ENCODE measurements at regions not wholly inside any gene's neighbourhood (a gene's known extent, or its start where the extent isn't known, plus 50 kb on each side); places are given as distances from the start of the nearest gene placed in this dataset.
"Not testable (repeated sequence)": the region's sequence is repeated elsewhere in the genome, so short reads cannot be mapped to it uniquely, and the experiment has no call there.

DNA sequence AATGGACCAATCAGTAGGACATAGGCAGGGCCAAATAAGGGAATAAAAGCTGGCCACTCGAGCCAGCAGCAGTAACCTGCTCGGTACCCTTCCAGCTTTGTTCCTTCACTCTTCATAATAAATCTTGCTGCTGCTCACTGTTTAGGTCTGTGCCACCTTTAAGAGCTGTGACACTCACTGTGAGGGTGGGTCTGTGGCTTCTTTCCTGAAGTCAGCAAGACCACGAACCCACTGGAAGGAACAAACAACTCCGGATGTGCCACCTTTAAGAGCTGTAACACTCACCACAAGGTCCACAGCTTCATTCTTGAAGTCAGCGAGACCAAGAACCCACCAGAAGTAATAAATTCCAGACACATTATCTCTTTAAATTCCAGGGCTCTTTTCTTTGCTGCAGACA is 1922.3 kb upstream of the PCDH20 start:
- no peak for DNase-seq

- DNase-seq: no peak
Measured at GRCh38 chr13:63337041-63337440, 1921.4 kb upstream of the PCDH20 start.

DNA sequence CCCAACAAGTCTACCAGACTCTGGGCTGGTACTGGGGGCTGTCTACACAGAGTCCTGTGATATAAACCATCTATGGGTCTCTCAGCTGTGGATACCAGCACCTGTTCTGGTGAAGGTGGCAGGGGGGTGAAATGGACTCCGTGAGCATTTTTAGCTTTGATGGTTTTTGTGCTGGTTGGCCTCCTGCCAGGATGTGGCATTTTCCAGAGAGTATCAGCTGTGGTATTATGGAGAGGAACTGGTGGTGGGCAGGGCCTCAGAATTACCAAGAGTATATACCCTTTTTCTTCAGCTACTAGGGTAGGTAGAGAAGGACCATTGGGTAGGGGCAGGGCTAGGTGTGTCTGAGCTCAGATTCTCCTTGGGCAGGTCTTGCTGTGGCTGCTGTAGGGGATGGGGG is 1920.9 kb upstream of the PCDH20 start:
- DNase-seq: no peak

- no peak for DNase-seq
Measured at GRCh38 chr13:63327584-63327983, 1911.9 kb upstream of the PCDH20 start.

GRCh38 chr13:63323441-63323840 is 1907.8 kb upstream of the PCDH20 start:
- no peak for DNase-seq

GRCh38 chr13:63311587-63311986 is 1895.9 kb upstream of the PCDH20 start:
- DNase-seq: no peak

GRCh38 chr13:63308549-63309165 is 1893.0 kb upstream of the PCDH20 start:
- no peak for DNase-seq

DNA sequence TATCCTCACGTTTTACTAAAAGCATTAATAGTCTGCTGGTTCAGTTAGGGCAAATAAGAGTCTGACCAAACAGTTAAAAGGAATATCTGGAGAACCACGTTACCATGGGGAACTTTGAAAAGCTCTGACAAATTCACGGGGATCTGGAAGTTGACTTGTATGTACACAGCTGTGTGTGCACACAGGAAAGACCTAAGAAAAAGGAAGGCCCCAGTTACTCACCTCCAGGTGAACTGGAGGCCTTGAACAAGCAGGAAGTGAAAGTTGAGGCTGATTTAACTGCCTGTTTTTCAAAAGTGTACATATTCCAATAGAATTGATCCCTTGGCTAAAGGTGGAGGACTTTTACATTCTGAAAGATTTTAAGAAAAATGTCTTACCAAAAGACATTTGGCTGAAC is 1891.6 kb upstream of the PCDH20 start:
- DNase-seq: no peak

DNA sequence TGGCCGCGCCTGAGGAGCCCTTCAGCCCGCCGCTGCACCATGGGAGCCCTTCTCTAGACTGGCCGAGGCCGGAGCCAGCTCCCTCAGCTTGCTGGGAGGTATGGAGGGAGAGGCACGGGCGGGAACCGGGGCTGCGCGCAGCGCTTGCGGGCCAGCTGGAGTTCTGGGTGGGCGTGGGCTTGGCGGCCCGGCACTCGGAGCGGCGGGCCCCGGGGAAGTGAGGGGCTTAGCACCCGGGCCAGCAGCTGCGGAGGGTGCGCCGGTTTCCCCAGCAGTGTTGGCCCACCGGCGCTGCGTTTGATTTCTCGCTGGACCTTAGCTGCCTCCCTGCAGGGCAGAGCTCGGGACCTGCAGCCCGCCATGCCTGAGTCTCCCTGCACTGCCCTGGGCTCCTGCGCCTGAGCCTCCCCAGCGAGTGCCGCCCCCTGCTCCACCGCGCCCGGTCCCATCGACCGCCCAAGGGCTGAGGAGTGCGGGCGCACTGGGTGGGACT is 1890.0 kb upstream of the PCDH20 start:
- no peak for DNase-seq

GRCh38 chr13:63304497-63304896 is 1888.8 kb upstream of the PCDH20 start:
- no peak for DNase-seq

GRCh38 chr13:63299866-63300394 is 1884.3 kb upstream of the PCDH20 start:
- no peak for DNase-seq

DNA sequence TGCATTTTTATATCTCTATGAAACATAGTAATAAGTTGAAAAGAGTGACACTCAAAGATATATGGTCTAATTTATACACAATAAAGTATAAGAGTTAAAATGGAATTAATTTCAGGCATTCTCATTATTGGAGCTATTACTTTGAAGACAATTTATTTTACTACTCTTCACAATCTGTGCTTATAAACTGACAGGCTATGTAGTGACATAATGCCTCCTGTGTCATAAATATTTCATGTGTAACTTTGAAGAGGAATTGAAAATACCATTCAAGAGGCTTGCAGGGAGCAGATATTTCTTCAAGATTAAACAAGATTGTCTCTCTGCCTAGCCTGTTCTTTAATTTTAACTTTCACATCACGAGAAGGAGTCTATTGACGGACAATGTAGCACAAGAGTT is 1881.5 kb upstream of the PCDH20 start:
- no peak for DNase-seq

GRCh38 chr13:63291701-63292100 is 1876.1 kb upstream of the PCDH20 start:
- no peak for DNase-seq

- DNase-seq: no peak
Measured at GRCh38 chr13:63288576-63288975, 1872.9 kb upstream of the PCDH20 start.

- no peak for DNase-seq
Measured at GRCh38 chr13:63287926-63288325, 1872.3 kb upstream of the PCDH20 start.

DNA sequence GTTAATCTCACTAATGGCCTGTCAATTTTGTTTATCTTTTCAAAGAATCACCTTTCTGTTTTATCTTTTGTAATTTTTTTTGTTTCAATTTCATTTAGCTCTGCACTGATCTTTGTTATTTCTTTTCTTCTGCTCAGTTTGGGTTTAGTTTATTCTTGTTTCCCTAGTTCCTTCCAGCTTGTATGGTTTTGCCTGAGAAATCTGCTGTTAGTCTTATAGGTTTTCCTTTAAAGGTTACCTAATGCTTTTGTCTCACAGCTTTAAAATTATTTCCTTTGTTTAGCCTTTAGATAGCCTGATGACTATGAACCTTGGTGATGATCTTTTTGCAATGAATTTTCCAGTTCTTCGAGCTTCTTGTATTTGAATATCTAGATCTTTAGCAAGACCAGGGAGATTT is 1869.8 kb upstream of the PCDH20 start:
- DNase-seq: no peak

DNA sequence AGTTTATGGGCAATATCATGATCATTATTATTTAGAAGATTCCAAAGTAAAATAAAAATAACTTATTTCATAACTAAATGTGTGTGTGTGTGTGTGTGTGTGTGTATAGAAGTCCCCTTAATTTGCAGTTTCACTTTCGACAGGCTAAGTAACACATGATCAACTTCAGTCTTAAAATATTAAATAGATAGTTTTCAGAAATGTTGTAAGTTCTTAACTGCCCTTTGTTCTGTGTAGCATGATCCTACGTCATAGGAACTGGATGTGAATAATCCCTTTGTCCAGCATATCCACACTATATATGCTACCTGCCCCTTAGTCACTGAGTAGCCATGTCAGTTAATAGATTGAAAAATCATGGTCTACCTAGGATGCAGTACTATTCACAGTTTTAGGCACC is 1863.5 kb upstream of the PCDH20 start:
- no peak for DNase-seq

GRCh38 chr13:63274772-63275171 is 1859.1 kb upstream of the PCDH20 start:
- DNase-seq: no peak

DNA sequence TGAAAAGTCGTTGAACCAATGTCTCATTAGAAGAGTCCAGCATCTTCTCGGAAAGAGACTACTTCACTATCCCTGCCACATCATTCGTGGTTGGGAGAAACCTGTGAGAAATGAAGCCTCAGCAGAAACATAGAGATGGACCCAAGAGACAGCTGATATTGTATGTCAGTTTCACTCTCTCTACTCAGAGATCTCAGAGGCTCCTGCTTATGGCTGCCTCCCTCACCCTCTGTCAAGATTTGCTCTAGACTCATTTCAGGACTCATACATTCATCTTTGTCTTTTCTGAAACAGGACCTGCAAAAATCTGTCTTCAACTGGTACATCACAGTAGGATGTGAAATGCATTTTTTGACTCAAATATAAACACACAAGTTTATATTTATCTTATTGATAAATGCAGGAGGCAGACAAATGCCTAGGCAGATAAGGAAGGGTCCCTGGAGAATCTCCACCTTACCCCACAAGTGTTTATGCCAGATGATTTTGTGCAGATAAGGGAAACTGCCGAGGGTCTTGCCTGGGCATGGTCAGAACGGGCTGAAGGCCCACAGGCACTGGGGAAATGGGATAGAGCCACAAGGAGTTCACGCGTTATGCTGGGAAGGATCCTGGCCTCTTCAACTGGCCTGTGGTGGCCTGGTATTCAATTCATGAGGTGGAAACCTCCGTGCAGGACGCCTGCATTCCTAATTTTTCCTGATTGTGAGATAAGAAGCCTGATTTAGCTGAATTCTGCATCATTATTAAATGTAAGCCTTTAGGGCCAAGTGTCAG is 1834.0 kb upstream of the PCDH20 start:
- DNase-seq: no peak

GRCh38 chr13:63236667-63237396 is 1821.2 kb upstream of the PCDH20 start:
- not testable (repeated sequence) for DNase-seq

GRCh38 chr13:63218596-63218995 is 1802.9 kb upstream of the PCDH20 start:
- not testable (repeated sequence) for DNase-seq

DNA sequence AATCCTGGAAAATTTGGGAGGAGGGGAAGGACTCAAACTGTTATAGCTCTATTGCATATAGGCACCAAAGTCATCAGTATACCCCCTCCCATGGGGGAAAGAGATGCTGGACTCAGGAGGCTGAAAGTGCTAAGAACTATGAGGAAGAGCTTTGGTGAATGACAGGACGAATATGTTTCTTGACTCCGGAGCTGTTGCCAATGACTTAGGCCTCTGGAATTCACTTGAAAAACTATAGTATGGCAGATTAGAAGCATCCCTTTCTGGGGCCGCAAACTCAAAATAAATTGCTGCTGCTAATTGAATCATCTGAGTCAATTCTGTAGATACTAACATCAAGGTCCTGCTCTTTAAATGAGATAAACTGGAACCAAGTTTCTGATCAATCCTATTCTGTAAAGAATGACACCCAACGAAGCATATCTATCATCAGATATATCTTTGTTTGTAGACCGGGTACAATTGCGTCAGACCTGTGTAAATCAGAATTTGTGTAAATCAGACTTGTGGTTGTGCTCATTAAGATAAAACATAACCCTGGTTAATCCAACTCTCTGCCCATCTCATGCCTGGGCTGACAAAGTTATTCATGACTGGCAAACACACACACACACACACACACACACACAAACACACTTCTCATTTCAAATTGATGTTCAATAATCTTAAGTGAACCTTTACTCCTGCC is 1793.8 kb upstream of the PCDH20 start:
- DNase-seq: no peak

DNA sequence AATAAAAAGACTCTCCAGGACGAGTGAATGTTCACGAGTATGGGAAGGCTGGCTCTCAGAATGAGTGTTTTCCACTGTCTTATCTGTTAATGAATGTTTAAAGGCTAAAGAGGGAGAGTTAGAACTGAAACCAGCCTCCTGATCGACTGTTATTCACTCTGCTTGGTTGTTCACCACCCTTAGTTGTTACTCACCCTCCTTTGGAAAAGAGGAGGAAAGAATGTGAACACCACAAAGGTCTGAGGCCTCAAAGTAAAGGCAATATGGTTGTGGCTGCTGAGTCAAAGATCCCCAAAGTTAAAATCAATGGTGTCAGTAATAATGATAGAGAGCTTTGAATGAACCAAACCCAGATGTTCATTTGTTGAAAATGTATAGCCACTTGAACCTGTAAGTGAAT is 1793.2 kb upstream of the PCDH20 start:
- DNase-seq: no peak

All from NCI-H524 treated with DMSO at 0.1 percent for 48 hours (cell line).